ENCODE measurements at regions not wholly inside any gene's neighbourhood (a gene's known extent, or its start where the extent isn't known, plus 50 kb on each side); places are given as distances from the start of the nearest gene placed in this dataset.

DNA sequence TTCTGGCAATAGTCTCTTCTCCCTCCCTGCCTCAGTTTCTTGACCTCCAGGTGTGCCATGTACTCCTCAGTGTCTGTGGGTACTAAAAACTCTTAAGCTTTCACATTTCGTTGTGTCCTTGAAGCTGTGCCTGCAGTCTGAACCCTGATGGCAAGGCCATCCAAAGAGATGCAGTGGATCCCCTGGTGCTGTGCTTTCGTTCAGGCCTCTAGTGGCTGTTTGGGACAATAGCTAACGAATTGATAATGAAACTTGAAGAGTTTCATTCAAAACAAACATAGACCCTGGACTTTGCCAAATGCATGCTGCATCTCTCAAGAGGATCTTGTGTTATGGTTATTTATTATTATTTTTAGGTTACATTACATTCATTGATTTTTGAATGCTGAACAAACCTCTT is 523.1 kb upstream of the FSIP2 start:
- H3K27ac ChIP-seq = no peak overlapping the region
- TF ChIP-seq CTCF (IDR thresholded peaks at IDR 0.05) = no peak
- no peak for TF ChIP-seq ZFX (IDR thresholded peaks at IDR 0.05; ENCODE audit: borderline replicate concordance)

- no peak for TF ChIP-seq CTCF (IDR thresholded peaks at IDR 0.05)
- no peak for TF ChIP-seq ZFX (IDR thresholded peaks at IDR 0.05; ENCODE audit: borderline replicate concordance)
- H3K27ac ChIP-seq = no peak overlapping the region
Measured at GRCh38 chr2:185219981-185220380, 518.6 kb upstream of the FSIP2 start.

GRCh38 chr2:185222311-185222710 is 516.3 kb upstream of the FSIP2 start:
- H3K27ac ChIP-seq = no peak overlapping the region
- TF ChIP-seq ZFX (IDR thresholded peaks at IDR 0.05; ENCODE audit: borderline replicate concordance) (no peak), CTCF (IDR thresholded peaks at IDR 0.05) (no peak)

GRCh38 chr2:185227391-185227790 is 511.2 kb upstream of the FSIP2 start:
- no peak for TF ChIP-seq CTCF (IDR thresholded peaks at IDR 0.05)
- TF ChIP-seq ZFX (IDR thresholded peaks at IDR 0.05; ENCODE audit: borderline replicate concordance) = no peak
- no peak overlapping the region for H3K27ac ChIP-seq

DNA sequence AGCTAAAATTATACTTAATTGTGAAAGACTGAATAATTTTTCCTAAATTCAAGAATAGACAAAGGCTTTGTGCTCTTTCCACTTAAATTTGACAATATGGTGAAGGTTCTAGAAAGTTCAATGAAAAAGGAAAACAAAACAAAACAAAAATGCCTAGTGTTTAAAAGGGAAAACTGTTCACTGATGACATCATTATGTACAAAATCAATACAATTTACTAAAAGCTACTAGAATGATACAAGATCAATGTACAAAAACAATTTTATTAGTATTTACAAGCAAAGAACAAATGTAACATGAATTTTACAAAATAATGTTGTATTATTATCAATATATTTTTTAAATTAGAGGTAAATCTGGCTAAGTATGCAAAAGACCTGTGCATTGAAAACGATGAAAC is 499.1 kb upstream of the FSIP2 start:
- H3K27ac ChIP-seq = no peak overlapping the region
- TF ChIP-seq CTCF (IDR thresholded peaks at IDR 0.05) (no peak), ZFX (IDR thresholded peaks at IDR 0.05; ENCODE audit: borderline replicate concordance) (no peak)

DNA sequence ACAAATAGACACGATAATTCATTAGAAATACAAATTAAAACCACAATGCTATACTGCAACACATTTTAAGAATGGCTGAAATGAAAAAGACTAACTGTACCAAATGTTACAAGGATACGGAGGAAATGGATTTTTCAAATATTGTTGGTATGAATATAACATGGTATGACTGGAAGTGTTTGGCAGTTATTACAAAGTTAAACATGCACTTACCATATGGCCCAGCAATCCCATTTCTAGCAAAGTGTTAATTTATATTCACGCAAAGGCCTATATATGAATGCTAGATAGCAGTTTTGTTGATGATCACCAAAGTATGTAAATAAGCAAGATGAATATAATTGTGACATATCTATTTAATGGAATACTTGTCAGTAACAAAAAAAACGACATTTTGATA is 497.8 kb upstream of the FSIP2 start:
- no peak overlapping the region for H3K27ac ChIP-seq
- TF ChIP-seq ZFX (IDR thresholded peaks at IDR 0.05; ENCODE audit: borderline replicate concordance) = no peak
- no peak for TF ChIP-seq CTCF (IDR thresholded peaks at IDR 0.05)

GRCh38 chr2:185241556-185241955 is 497.0 kb upstream of the FSIP2 start:
- TF ChIP-seq ZFX (IDR thresholded peaks at IDR 0.05; ENCODE audit: borderline replicate concordance) = no peak
- TF ChIP-seq CTCF (IDR thresholded peaks at IDR 0.05) = no peak
- no peak overlapping the region for H3K27ac ChIP-seq

All from 22Rv1 (cell line).